Erythroblast (primary cell): ENCODE measurements at regions not wholly inside any gene's neighbourhood (a gene's known extent, or its start where the extent isn't known, plus 50 kb on each side); places are given as distances from the start of the nearest gene placed in this dataset.

Experiments
- GATA1 ChIP-seq: IDR thresholded peaks from 2 replicates; pipeline ENCODE4 v1.6.1; 2011; ENCODE audit warnings: low read depth, mild to moderate bottlenecking, control low read depth, low read length, moderate library complexity
- POLR2A ChIP-seq: IDR thresholded peaks from 2 replicates; pipeline ENCODE4 v1.6.1; 2011; ENCODE audit warnings: mild to moderate bottlenecking, low read length

DNA sequence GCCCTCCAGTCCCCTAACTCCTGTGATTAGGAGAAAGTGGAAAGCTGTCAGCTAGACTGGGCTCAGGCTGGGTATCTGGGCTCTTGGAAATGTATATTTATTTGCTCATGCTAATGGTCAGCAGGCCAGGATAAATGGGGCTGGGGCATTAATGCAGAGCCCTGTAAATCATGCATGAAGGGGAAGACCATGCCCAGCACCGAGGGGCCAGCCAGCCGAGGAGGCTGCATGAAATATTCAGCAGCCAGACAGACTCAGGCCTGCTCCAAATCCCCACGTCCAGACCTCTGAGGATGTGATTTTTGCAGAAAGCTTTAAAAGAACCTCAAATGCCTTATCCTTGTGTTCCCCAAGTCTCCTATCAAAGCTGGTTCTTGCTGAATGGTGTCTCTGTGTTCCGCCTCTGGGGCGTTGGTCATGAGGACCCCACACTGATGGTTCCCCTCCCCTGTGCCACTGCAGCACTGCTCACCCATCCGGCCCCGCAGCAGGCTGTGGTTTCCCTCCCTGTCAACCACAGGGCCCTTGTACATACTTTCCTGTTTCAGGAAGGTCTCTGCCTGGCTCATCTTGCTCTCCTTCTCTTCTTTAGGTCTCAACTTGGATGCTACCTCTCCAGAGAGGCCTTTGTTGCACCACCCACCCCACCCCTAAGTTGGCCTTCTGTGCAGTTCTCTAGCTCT lies 358.4 kb downstream of the CDH26 start:
- TF ChIP-seq POLR2A (no peak), GATA1 (no peak)
